Epithelial cell of prostate (primary cell): ENCODE measurements at regions not wholly inside any gene's neighbourhood (a gene's known extent, or its start where the extent isn't known, plus 50 kb on each side); places are given as distances from the start of the nearest gene placed in this dataset.
"Not testable (repeated sequence)": the region's sequence is repeated elsewhere in the genome, so short reads cannot be mapped to it uniquely, and the experiment has no call there.

ENCODE experiments used
- DNase-seq: peaks from one replicate; pipeline ENCODE4 v3.0.0-alpha.2; 2011; ENCODE audit warnings: low read depth, low spot score
- H3K27ac ChIP-seq: fragments of 450-650 bp; 2 replicates; pipeline ENCODE4 v1.5.1; 2017; ENCODE audit warnings: mild to moderate bottlenecking

- no peak overlapping the region for H3K27ac ChIP-seq
- no peak for DNase-seq
Observed at GRCh38 chr14:48251290-48251689, 575.9 kb upstream of the MDGA2 start.

- no peak for DNase-seq
- H3K27ac ChIP-seq = no peak overlapping the region
Observed at GRCh38 chr14:48250575-48250974, 575.2 kb upstream of the MDGA2 start.

GRCh38 chr14:48247977-48248376 is 572.6 kb upstream of the MDGA2 start:
- H3K27ac ChIP-seq = no peak overlapping the region

GRCh38 chr14:48243900-48244299 is 568.5 kb upstream of the MDGA2 start:
- no peak overlapping the region for H3K27ac ChIP-seq
- DNase-seq = no peak

More at GRCh38 chr14:48247977-48248376, 572.6 kb upstream of the MDGA2 start:
- no peak for DNase-seq

- no peak overlapping the region for H3K27ac ChIP-seq
- DNase-seq = no peak
Observed at GRCh38 chr14:48229091-48229490, 553.7 kb upstream of the MDGA2 start.

GRCh38 chr14:48193893-48194292 is 518.5 kb upstream of the MDGA2 start:
- DNase-seq = no peak
- no peak overlapping the region for H3K27ac ChIP-seq

- not testable (repeated sequence) for H3K27ac ChIP-seq, DNase-seq
Observed at GRCh38 chr14:48149624-48150023, 474.2 kb upstream of the MDGA2 start.

GRCh38 chr14:48140804-48141203 is 465.4 kb upstream of the MDGA2 start:
- DNase-seq = no peak
- H3K27ac ChIP-seq = no peak overlapping the region

- no peak for DNase-seq
- no peak overlapping the region for H3K27ac ChIP-seq
Observed at GRCh38 chr14:48129472-48129871, 454.1 kb upstream of the MDGA2 start.

- no peak overlapping the region for H3K27ac ChIP-seq
- DNase-seq = no peak
Observed at GRCh38 chr14:48127674-48128073, 452.3 kb upstream of the MDGA2 start.

- H3K27ac ChIP-seq = no peak overlapping the region
- no peak for DNase-seq
Observed at GRCh38 chr14:48125654-48126053, 450.2 kb upstream of the MDGA2 start.

GRCh38 chr14:48113713-48114112 is 438.3 kb upstream of the MDGA2 start:
- no peak for DNase-seq
- H3K27ac ChIP-seq = no peak overlapping the region

GRCh38 chr14:48111151-48111550 is 435.7 kb upstream of the MDGA2 start:
- no peak for DNase-seq
- no peak overlapping the region for H3K27ac ChIP-seq

- DNase-seq = no peak
Observed at GRCh38 chr14:48107646-48108045, 432.2 kb upstream of the MDGA2 start.

GRCh38 chr14:48096897-48097296 is 421.5 kb upstream of the MDGA2 start:
- no peak for DNase-seq
- no peak overlapping the region for H3K27ac ChIP-seq

More at GRCh38 chr14:48107646-48108045, 432.2 kb upstream of the MDGA2 start:
- no peak overlapping the region for H3K27ac ChIP-seq

- DNase-seq = no peak
- H3K27ac ChIP-seq = no peak overlapping the region
Observed at GRCh38 chr14:48086516-48086915, 411.1 kb upstream of the MDGA2 start.

- H3K27ac ChIP-seq = no peak overlapping the region
Observed at GRCh38 chr14:48075487-48075886, 400.1 kb upstream of the MDGA2 start.

GRCh38 chr14:48052973-48053372 is 377.6 kb upstream of the MDGA2 start:
- DNase-seq = no peak
- no peak overlapping the region for H3K27ac ChIP-seq

More at GRCh38 chr14:48075487-48075886, 400.1 kb upstream of the MDGA2 start:
- no peak for DNase-seq

GRCh38 chr14:48035836-48036235 is 360.4 kb upstream of the MDGA2 start:
- DNase-seq = no peak
- H3K27ac ChIP-seq = no peak overlapping the region

- DNase-seq = no peak
- no peak overlapping the region for H3K27ac ChIP-seq
Observed at GRCh38 chr14:48027115-48027514, 351.7 kb upstream of the MDGA2 start.

GRCh38 chr14:48023881-48024280 is 348.5 kb upstream of the MDGA2 start:
- no peak for DNase-seq
- no peak overlapping the region for H3K27ac ChIP-seq

- not testable (repeated sequence) for H3K27ac ChIP-seq, DNase-seq
Observed at GRCh38 chr14:48011484-48011883, 336.1 kb upstream of the MDGA2 start.

GRCh38 chr14:48008646-48009045 is 333.2 kb upstream of the MDGA2 start:
- no peak overlapping the region for H3K27ac ChIP-seq
- DNase-seq = no peak
